OCI-M2 (cell line): ENCODE measurements at regions not wholly inside any gene's neighbourhood (a gene's known extent, or its start where the extent isn't known, plus 50 kb on each side); places are given as distances from the start of the nearest gene placed in this dataset.
"Not testable (repeated sequence)": the region's sequence is repeated elsewhere in the genome, so short reads cannot be mapped to it uniquely, and the experiment has no call there.

Experiments used
- DNase-seq: peaks from one replicate; lab custom pipeline; 2025; ENCODE audit not compliant: unreplicated experiment; lab: John Stamatoyannopoulos, UW

GRCh38 chr13:73640476-73641179, 493.6 kb downstream of the KLF12 start:
- not testable (repeated sequence) for DNase-seq

GRCh38 chr13:73635166-73635787, 498.9 kb downstream of the KLF12 start:
- no peak for DNase-seq

GRCh38 chr13:73633817-73634460, 500.3 kb downstream of the KLF12 start:
- DNase-seq = no peak

GRCh38 chr13:73631411-73631810, 502.8 kb downstream of the KLF12 start:
- DNase-seq = no peak

- DNase-seq = no peak
These were observed 508.5 kb downstream of the KLF12 start for GRCh38 chr13:73625562-73626339.

GRCh38 chr13:73623281-73623680, 510.9 kb downstream of the KLF12 start:
- DNase-seq = no peak

- no peak for DNase-seq
These were observed 511.8 kb downstream of the KLF12 start for GRCh38 chr13:73622381-73622780.

GRCh38 chr13:73618275-73618865, 515.8 kb downstream of the KLF12 start:
- no peak for DNase-seq

- no peak for DNase-seq
These were observed 517.3 kb downstream of the KLF12 start for GRCh38 chr13:73616861-73617260.

- DNase-seq = no peak
These were observed 523.2 kb downstream of the KLF12 start for GRCh38 chr13:73610799-73611592.

- no peak for DNase-seq
These were observed 525.3 kb downstream of the KLF12 start for GRCh38 chr13:73608711-73609485.

GRCh38 chr13:73608157-73608516, 526.1 kb downstream of the KLF12 start:
- DNase-seq = no peak

GRCh38 chr13:73607489-73608156, 526.6 kb downstream of the KLF12 start:
- no peak for DNase-seq

GRCh38 chr13:73603646-73604045, 530.6 kb downstream of the KLF12 start:
- DNase-seq = no peak

GRCh38 chr13:73602295-73602694, 531.9 kb downstream of the KLF12 start:
- no peak for DNase-seq

GRCh38 chr13:73601708-73602107, 532.5 kb downstream of the KLF12 start:
- no peak for DNase-seq

GRCh38 chr13:73599232-73600128, 534.7 kb downstream of the KLF12 start:
- DNase-seq = no peak
